ENCODE measurements at regions not wholly inside any gene's neighbourhood (a gene's known extent, or its start where the extent isn't known, plus 50 kb on each side); places are given as distances from the start of the nearest gene placed in this dataset.
A peak's percentile ranks its signal among the peaks of the same experiment; 100 is the strongest.

DNA sequence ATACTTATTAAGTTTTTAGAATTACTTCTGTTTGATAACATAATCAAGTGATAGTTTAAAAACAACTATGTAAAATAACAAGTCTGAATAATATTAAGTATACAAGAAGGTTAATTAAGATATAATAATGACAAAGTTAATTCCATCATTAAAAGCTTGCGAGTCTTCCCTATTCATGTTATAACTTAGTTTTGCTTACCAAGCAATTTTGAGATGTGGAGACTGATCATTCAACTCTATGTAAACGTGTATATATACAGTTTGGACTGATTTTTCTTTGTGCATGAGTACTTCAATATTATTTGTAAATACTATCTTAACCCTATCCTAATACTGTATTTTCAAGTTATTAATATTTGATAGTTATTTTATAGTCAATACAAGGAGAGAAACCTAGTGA lies 870.9 kb downstream of the GBE1 start:
- no peaks in the 10 kb centered on the region for H3K36me3 ChIP-seq
- peaks cover 0 to 8% (median 0%) of the 10 kb centered on the region in 11 experiments; a peak in 4 of 22 replicates for H3K9me3 ChIP-seq (replicated peaks in 1 of 11)
- H3K4me2 ChIP-seq = no peak overlapping the region
- peaks cover 0 to 18% (median 8%) of the 10 kb centered on the region in 10 experiments; a peak in 11 of 20 replicates for H3K4me1 ChIP-seq
- H3K27me3 ChIP-seq = no peaks in the 10 kb centered on the region
- H3K9ac ChIP-seq = no peak overlapping the region
- H3K27ac ChIP-seq = no peak overlapping the region
- no peak for TF ChIP-seq Cebpa-rat (IDR thresholded peaks at IDR 0.05)
- no peak overlapping the region for H3K4me3 ChIP-seq
- no peaks in the 10 kb centered on the region for H4K20me1 ChIP-seq

DNA sequence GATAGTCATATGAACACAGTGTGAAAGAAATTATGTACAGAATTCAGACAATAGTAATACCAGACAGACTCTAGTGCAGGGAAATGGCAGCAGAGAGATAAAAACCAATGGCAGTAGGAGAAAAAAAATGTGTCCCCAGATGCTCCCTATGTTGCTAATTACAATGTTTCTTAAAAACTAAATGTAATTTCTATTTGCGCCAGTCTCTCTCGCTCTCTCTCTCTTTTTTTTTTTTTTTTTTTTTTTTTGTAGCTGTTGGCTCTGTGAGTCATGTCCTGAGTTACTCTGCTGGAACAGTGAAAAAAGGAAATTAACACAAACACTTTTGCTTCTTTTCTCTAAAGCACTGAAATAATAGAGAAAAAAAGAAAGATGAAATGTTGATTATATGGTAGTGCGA lies 871.9 kb downstream of the GBE1 start:
- TF ChIP-seq Cebpa-rat (IDR thresholded peaks at IDR 0.05) = no peak
- H3K9me3 ChIP-seq (replicated peaks in 1 of 11) = peaks cover 0 to 8% (median 0%) of the 10 kb centered on the region in 11 experiments; a peak in 4 of 22 replicates
- H3K27me3 ChIP-seq = no peaks in the 10 kb centered on the region
- H3K9ac ChIP-seq = no peak overlapping the region
- no peak overlapping the region for H3K4me3 ChIP-seq
- H3K27ac ChIP-seq = no peak overlapping the region
- H4K20me1 ChIP-seq = no peaks in the 10 kb centered on the region
- peaks cover 0 to 18% (median 8%) of the 10 kb centered on the region in 10 experiments; a peak in 11 of 20 replicates for H3K4me1 ChIP-seq
- peak overlapping the region in 6 of 11 experiments; percentile 2 to 37 (median 21); a peak in 7 of 22 replicates for H3K4me2 ChIP-seq
- H3K36me3 ChIP-seq = no peaks in the 10 kb centered on the region

DNA sequence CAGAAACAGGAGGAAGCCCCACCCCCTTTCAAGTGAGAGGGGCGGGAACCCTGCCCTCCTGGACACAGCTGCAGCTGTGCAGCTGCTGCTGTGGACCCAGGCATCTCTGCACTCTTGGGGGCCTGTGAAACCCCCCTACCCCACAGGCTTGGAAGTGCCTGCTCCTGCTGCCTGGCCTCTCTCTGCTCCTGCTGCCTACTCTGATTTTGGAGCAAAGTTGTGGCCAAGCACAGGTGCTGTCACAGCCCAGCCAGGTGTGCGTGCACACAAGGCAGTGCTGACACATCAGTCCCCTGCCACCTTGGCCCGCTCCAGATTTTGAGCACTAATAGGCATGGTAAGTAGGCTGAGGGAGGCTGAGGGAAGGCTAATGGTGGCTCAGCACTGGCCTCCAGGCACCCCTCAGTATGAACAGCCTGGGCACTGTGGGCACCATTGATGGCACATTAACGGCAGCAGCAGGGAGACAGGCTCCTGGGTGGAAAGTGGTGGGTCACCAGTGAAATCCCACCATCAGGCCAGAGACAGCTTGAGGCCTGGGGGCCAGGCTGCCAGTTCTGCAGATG lies 890.9 kb downstream of the GBE1 start:
- no peak overlapping the region for H3K4me3 ChIP-seq
- no peaks in the 10 kb centered on the region for H3K36me3 ChIP-seq
- peaks cover 5 to 16% (median 13%) of the 10 kb centered on the region in 11 experiments; a peak in 15 of 22 replicates for H3K9me3 ChIP-seq (replicated peaks in 1 of 11)
- no peaks in the 10 kb centered on the region for H3K27me3 ChIP-seq
- TF ChIP-seq Cebpa-rat (IDR thresholded peaks at IDR 0.05) = no peak
- H4K20me1 ChIP-seq = no peaks in the 10 kb centered on the region
- H3K9ac ChIP-seq = no peak overlapping the region
- H3K4me1 ChIP-seq = no peaks in the 10 kb centered on the region
- H3K27ac ChIP-seq = no peak overlapping the region
- H3K4me2 ChIP-seq = no peak overlapping the region

DNA sequence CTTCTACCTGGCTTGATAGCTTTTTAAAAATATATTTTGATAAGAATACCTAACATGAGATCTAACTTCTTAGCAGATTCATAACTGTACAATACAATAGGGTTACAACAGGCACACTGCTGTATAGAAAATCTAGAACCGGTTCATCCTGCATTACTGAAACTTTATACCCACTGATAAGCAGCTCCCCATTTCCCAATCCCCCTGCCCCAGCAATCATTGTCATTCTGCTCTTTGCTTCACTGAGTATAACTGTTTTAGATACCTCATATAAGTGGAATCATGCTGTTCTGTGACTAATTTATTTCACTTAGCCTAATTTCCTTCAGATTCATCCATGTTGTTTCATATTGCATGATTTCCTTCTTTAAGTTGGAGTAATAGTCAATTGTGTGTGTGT lies 906.0 kb downstream of the GBE1 start:
- TF ChIP-seq Cebpa-rat (IDR thresholded peaks at IDR 0.05) = no peak
- Histone ChIP-seq H3K27me3 (no peaks in the 10 kb centered on the region), H3K27ac (no peak overlapping the region), H3K9ac (no peak overlapping the region), H3K4me1 (no peaks in the 10 kb centered on the region), H3K9me3 (replicated peaks in 1 of 11) (no peaks in the 10 kb centered on the region), H3K36me3 (no peaks in the 10 kb centered on the region), H3K4me2 (no peak overlapping the region), H4K20me1 (no peaks in the 10 kb centered on the region; a peak in 1 of 22 replicates), H3K4me3 (no peak overlapping the region)

DNA sequence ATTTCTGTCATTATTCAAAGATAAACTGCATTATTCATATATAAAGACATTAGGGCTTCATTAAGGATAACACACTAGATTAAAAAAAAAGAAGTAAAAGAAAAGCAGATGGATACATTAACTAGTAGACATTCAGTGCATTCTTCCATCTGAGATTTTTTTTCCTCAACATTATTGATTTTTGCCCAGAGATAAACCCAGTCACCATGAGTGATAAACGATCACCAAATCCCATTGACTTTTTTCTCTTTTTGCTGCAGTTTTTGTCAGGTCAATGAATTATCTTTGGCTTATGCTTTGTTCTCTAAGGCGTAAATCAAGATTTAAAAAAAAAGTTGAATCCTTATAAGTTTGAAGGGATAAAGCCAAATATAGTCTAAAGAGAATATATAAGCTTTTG lies 925.0 kb downstream of the GBE1 start:
- Histone ChIP-seq H4K20me1 (no peaks in the 10 kb centered on the region), H3K27ac (no peak overlapping the region), H3K9me3 (replicated peaks in 1 of 11) (no peaks in the 10 kb centered on the region), H3K9ac (no peak overlapping the region), H3K4me1 (no peaks in the 10 kb centered on the region), H3K36me3 (no peaks in the 10 kb centered on the region), H3K4me3 (no peak overlapping the region), H3K27me3 (no peaks in the 10 kb centered on the region), H3K4me2 (no peak overlapping the region)
- no peak for TF ChIP-seq Cebpa-rat (IDR thresholded peaks at IDR 0.05)

DNA sequence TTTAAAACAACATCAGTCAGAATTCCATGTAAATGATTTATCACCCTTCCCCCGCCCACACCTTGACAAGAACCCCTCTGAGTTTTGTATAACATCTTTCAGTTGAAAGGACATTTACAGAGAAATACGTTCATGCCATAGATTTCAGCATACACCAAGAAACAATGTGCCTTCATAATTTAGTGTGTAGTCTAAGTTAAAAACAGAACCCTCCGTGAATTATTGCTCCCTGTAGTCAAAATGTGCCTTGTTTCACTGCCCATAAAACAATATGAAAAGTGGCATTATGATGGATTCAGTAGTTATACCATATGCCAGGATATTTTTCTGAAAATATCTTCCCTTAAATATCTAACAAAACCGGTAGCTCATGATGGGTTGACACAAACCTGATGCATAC lies 953.9 kb downstream of the GBE1 start:
- no peaks in the 10 kb centered on the region for H4K20me1 ChIP-seq
- H3K4me2 ChIP-seq = no peak overlapping the region
- H3K27ac ChIP-seq = no peak overlapping the region
- no peak overlapping the region for H3K4me3 ChIP-seq
- no peaks in the 10 kb centered on the region for H3K36me3 ChIP-seq
- TF ChIP-seq Cebpa-rat (IDR thresholded peaks at IDR 0.05) = no peak
- no peaks in the 10 kb centered on the region for H3K4me1 ChIP-seq
- no peaks in the 10 kb centered on the region for H3K27me3 ChIP-seq
- H3K9ac ChIP-seq = no peak overlapping the region
- no peaks in the 10 kb centered on the region for H3K9me3 ChIP-seq (replicated peaks in 1 of 11)

DNA sequence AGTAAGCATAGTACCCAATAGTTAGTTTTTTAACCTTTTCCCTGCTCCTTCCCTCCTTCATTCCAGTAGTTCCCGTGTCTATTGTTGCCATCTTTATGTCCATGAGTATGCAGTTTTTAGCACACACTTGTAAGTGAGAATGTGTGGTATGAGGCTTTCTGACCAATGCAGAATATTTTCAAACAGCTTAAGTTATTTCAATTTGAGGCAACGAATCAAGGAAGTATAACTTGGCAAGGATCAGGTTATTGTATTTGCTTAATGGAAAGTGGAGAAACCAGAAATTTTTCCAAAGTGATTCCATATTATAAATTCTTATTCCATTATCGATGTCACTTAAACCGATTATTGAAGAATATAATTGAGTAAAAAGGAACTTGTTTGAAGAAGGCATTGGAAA lies 954.8 kb downstream of the GBE1 start:
- H4K20me1 ChIP-seq = no peaks in the 10 kb centered on the region
- no peak for TF ChIP-seq Cebpa-rat (IDR thresholded peaks at IDR 0.05)
- no peak overlapping the region for H3K27ac ChIP-seq
- H3K9ac ChIP-seq = no peak overlapping the region
- no peaks in the 10 kb centered on the region for H3K27me3 ChIP-seq
- no peaks in the 10 kb centered on the region for H3K36me3 ChIP-seq
- no peaks in the 10 kb centered on the region for H3K9me3 ChIP-seq (replicated peaks in 1 of 11)
- no peak overlapping the region for H3K4me2 ChIP-seq
- no peak overlapping the region for H3K4me3 ChIP-seq
- no peaks in the 10 kb centered on the region for H3K4me1 ChIP-seq

DNA sequence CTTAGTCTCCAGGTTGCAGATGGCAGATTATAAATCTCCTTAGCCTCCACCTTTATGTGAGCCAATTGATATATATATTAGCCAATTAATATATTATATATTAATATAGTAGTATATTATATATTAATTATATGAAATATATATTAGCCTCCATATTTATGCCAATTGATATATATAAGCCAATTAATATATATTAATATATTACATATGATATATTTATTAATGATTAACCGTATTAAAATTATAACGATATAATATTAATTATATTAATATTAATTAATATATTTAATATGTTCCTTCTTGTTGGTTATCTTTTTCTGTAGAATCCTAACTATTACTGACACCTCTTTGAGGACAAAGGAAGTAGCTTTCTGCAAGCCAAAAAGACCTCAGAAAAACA lies 972.5 kb downstream of the GBE1 start:
- no peaks in the 10 kb centered on the region for H3K27me3 ChIP-seq
- H3K36me3 ChIP-seq = no peaks in the 10 kb centered on the region
- no peak overlapping the region for H3K4me2 ChIP-seq
- no peaks in the 10 kb centered on the region for H3K9me3 ChIP-seq (replicated peaks in 1 of 11)
- no peaks in the 10 kb centered on the region for H4K20me1 ChIP-seq
- no peak overlapping the region for H3K27ac ChIP-seq
- H3K4me3 ChIP-seq = no peak overlapping the region
- H3K9ac ChIP-seq = no peak overlapping the region
- TF ChIP-seq Cebpa-rat (IDR thresholded peaks at IDR 0.05) = no peak
- no peaks in the 10 kb centered on the region for H3K4me1 ChIP-seq

DNA sequence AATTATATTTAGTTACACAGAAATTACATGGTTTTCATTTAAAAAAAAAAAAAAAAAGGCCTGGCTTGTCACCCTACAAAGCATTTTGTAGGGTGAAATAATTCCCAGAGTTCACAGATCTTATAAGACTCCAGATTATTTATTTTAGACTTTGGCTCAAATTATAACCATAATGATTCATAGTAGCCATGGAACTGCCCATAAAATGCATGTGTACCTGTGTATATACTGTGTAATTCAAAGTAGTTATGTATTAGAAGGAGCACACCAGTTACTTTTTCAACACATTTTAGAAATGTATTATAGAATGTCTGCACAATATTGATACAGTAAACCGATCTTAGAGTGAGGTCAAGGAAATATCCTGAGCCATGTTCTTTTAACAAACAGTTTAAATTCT lies 975.6 kb downstream of the GBE1 start:
- Histone ChIP-seq H3K9ac (no peak overlapping the region), H4K20me1 (no peaks in the 10 kb centered on the region), H3K27me3 (no peaks in the 10 kb centered on the region), H3K4me1 (no peaks in the 10 kb centered on the region), H3K9me3 (replicated peaks in 1 of 11) (no peaks in the 10 kb centered on the region), H3K27ac (no peak overlapping the region), H3K4me2 (no peak overlapping the region), H3K4me3 (no peak overlapping the region), H3K36me3 (no peaks in the 10 kb centered on the region)
- TF ChIP-seq Cebpa-rat (IDR thresholded peaks at IDR 0.05) = no peak

DNA sequence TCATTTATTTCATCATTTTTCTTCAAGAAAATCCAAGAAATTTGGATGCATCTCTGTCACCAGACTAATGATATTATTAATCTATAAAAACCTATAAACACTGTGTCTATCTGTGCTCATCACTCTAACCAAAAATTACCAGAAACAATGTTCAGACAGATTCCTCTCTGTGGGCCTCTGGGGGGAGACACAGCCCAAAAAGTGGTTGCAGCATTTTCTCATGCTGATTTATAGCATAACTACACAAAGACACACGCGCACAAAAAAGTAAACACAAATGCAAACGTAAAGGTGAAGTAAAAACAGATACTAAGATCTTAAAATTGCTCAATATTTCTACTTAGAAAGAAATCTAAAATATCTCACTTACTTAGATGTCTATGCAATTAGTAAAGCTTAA lies 976.0 kb downstream of the GBE1 start:
- Histone ChIP-seq H3K36me3 (no peaks in the 10 kb centered on the region), H3K4me3 (no peak overlapping the region), H3K9ac (no peak overlapping the region), H3K27me3 (no peaks in the 10 kb centered on the region), H3K27ac (no peak overlapping the region), H3K4me1 (no peaks in the 10 kb centered on the region), H3K4me2 (no peak overlapping the region), H4K20me1 (no peaks in the 10 kb centered on the region), H3K9me3 (replicated peaks in 1 of 11) (no peaks in the 10 kb centered on the region)
- TF ChIP-seq Cebpa-rat (IDR thresholded peaks at IDR 0.05) = no peak

All from BLaER1 treated with 17β-estradiol and CSF1 and Interleukin-3, amounts not matched to agents 10 nM and 100 nM (cell line).